KOPT-K1 (cell line): ENCODE measurements at regions not wholly inside any gene's neighbourhood (a gene's known extent, or its start where the extent isn't known, plus 50 kb on each side); places are given as distances from the start of the nearest gene placed in this dataset.
"Not testable (repeated sequence)": the region's sequence is repeated elsewhere in the genome, so short reads cannot be mapped to it uniquely, and the experiment has no call there.

ENCODE experiments used
- H3K27ac ChIP-seq: fragments of 200-600 bp; sonication (generic); 2 replicates; pipeline ENCODE4 v1.5.1; 2016; ENCODE audit warnings: antibody characterized with exemption, mild to moderate bottlenecking, low read depth, low read length; ENCODE audit not compliant: poor library complexity, severe bottlenecking
- H3K36me3 ChIP-seq: fragments of 200-600 bp; sonication (generic); 2 replicates; pipeline ENCODE4 v1.5.1; 2017; ENCODE audit warnings: antibody characterized with exemption, mild to moderate bottlenecking, low read length, moderate library complexity; ENCODE audit not compliant: insufficient read depth
- H3K9me3 ChIP-seq: fragments of 200-600 bp; sonication (generic); 2 replicates; pipeline ENCODE4 v1.5.1; 2017; ENCODE audit warnings: antibody characterized with exemption, low read length, mild to moderate bottlenecking; ENCODE audit not compliant: insufficient read depth, poor library complexity, severe bottlenecking

DNA sequence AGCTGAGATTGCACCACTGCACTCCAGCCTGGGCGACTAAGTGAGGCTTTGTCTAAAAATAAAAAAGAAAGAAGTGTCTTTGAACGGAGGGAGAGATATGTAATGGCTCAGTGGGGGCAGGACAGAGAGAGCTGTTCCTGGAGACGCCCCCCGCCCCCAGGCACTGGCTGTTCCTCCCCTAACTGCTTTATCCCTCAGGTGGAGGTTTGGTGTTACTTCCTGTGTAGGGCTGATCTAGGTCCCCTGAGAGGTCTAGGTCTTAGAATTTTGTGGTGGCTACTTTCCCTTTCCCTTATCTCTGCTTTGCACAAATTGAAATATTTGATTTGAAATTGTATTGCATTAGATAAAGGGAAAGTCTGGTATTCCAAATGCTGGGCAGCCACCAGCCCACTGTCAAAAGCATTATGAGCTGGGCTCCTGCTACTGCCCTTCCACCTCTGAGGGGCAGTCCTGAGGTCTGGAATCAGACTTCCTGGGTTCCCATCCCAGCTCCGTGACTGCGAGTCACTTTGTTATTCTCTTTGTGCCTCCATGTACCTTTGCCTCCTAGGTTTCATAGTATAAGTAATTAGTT lies 134.8 kb upstream of the KIF26B start:
- no peaks in the 10 kb centered on the region for H3K9me3 ChIP-seq
- H3K27ac ChIP-seq: no peak overlapping the region
- H3K36me3 ChIP-seq: no peaks in the 10 kb centered on the region

DNA sequence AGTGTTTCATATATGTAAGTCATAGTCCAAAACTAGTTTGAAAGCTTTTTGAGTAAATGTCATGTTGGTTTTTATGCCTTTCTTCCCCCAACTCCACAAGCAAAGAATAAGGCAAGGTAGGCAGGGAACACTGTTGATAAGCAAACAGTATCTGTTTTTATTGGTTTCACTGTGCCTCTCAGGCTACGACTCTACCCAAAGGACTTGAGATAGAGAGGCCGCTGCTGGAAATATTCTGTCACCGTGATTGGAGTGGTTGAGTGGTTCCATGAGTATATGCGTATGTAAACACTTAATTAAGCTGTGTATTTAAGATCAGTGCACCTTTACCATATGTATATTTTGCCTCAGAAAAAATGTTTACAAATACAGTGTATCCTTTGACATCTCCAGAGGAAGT lies 138.1 kb upstream of the KIF26B start:
- Histone ChIP-seq H3K36me3 (no peaks in the 10 kb centered on the region), H3K27ac (no peak overlapping the region), H3K9me3 (no peaks in the 10 kb centered on the region)

DNA sequence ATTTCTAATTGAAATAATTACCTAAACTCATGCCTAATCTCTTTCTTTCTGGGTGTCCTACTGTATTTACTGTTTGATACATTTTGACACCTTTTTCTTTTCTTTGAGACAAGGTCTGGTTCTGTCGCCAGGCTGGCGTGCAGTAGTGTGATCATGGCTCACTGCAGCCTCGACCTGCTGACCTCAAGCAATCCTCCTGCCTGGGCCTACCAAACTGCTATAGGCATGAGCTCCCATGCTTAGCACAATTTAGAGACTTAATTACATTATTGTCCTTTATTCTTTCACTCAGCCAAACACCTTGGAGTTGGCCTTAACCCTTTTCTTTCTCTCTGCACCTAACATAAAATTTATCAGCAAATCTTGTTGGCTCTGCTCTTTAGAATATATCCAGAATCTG lies 139.8 kb upstream of the KIF26B start:
- no peaks in the 10 kb centered on the region for H3K9me3 ChIP-seq
- H3K27ac ChIP-seq: no peak overlapping the region
- no peaks in the 10 kb centered on the region for H3K36me3 ChIP-seq

- no peaks in the 10 kb centered on the region for H3K36me3 ChIP-seq
- no peaks in the 10 kb centered on the region for H3K9me3 ChIP-seq
- H3K27ac ChIP-seq: no peak overlapping the region
Measured at GRCh38 chr1:245014247-245015029, 140.3 kb upstream of the KIF26B start.

- Histone ChIP-seq H3K9me3 (no peaks in the 10 kb centered on the region), H3K27ac (no peak overlapping the region), H3K36me3 (no peaks in the 10 kb centered on the region)
Measured at GRCh38 chr1:245010018-245010614, 144.7 kb upstream of the KIF26B start.

GRCh38 chr1:245008761-245009160 lies 144.4 kb upstream of the HNRNPU start:
- H3K9me3 ChIP-seq: no peaks in the 10 kb centered on the region
- no peaks in the 10 kb centered on the region for H3K36me3 ChIP-seq
- H3K27ac ChIP-seq: no peak overlapping the region

- Histone ChIP-seq H3K27ac (no peak overlapping the region), H3K36me3 (no peaks in the 10 kb centered on the region), H3K9me3 (no peaks in the 10 kb centered on the region)
Measured at GRCh38 chr1:245007852-245008251, 143.5 kb upstream of the HNRNPU start.

DNA sequence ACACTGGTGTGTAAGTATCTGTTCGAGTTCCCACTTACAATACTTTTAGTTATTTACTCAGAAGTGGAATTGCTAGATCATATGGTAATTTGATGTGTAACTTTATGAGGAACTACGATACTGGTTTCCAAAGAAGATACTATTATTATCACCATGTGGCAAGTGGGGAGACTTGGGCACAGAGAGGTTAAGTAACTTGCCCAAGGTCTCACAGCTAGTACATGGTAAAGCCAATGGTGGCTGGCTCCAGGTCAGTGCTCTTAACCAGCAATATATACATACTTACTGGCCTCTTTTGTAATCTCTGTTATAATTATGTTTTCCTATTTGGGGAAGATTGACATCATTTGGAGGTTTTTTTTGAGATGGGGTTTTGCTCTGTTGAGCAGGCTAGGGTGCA lies 138.9 kb upstream of the HNRNPU start:
- no peaks in the 10 kb centered on the region for H3K36me3 ChIP-seq

DNA sequence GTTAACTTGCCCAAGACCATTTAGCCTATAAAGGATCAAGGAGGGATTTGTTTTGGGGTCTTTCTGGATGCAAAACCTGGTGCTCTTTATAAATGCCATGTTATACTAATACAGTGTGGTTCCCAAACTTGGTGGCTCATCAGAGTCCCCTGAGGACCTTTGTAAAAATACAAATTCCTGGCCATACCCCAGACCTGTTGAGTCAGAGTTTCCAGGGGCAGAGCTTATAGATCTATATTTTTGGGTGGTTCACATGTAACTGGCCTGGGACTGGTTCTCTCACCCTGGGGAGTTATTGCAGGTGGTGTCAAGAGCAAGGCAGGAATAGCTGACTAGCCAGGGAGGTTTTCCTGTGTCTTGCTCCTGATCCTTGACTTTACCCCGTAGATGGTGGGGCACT lies 136.9 kb upstream of the HNRNPU start:
- no peak overlapping the region for H3K27ac ChIP-seq
- no peaks in the 10 kb centered on the region for H3K9me3 ChIP-seq
- H3K36me3 ChIP-seq: no peaks in the 10 kb centered on the region

More for the DNA sequence above, 138.9 kb upstream of the HNRNPU start:
- no peak overlapping the region for H3K27ac ChIP-seq
- H3K9me3 ChIP-seq: no peaks in the 10 kb centered on the region

DNA sequence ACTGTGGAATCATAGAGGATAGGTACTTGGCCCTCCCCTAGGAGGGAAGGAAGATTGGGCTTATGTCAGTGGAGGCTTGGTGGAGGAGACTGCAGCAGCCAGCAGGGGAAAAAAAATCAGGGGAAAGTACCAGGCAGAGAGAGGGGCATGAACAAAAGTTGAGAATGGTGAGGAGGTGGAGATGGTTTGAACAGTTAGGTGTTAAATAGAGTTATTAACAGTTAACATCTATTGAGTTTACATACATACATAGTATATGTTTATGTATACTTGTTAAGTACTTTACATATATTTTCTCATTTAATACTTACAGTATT lies 136.5 kb upstream of the HNRNPU start:
- no peaks in the 10 kb centered on the region for H3K9me3 ChIP-seq
- H3K27ac ChIP-seq: no peak overlapping the region

DNA sequence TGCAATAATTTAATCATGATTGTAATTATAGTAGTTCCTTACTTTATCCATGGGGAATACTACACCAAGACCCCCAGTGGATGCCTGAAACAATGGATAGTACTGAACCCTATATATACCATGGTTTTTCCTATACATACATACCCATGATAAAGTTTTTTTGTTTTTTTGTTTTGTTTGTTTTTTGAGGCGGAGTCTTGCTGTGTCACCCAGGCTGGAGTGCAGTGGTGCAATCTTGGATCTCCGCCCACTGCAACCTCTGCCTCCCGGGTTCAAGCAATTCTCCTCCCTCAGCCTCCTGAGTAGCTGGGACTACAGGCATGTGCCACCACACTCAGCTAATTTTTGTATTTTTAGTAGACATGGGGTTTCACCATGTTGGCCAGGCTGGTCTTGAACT lies 135.3 kb upstream of the HNRNPU start:
- H3K36me3 ChIP-seq, H3K9me3 ChIP-seq, H3K27ac ChIP-seq: not testable (repeated sequence)

More for the DNA sequence above, 136.5 kb upstream of the HNRNPU start:
- H3K36me3 ChIP-seq: no peaks in the 10 kb centered on the region

GRCh38 chr1:244998717-244999346 lies 134.5 kb upstream of the HNRNPU start:
- H3K27ac ChIP-seq: no peak overlapping the region
- no peaks in the 10 kb centered on the region for H3K36me3 ChIP-seq

DNA sequence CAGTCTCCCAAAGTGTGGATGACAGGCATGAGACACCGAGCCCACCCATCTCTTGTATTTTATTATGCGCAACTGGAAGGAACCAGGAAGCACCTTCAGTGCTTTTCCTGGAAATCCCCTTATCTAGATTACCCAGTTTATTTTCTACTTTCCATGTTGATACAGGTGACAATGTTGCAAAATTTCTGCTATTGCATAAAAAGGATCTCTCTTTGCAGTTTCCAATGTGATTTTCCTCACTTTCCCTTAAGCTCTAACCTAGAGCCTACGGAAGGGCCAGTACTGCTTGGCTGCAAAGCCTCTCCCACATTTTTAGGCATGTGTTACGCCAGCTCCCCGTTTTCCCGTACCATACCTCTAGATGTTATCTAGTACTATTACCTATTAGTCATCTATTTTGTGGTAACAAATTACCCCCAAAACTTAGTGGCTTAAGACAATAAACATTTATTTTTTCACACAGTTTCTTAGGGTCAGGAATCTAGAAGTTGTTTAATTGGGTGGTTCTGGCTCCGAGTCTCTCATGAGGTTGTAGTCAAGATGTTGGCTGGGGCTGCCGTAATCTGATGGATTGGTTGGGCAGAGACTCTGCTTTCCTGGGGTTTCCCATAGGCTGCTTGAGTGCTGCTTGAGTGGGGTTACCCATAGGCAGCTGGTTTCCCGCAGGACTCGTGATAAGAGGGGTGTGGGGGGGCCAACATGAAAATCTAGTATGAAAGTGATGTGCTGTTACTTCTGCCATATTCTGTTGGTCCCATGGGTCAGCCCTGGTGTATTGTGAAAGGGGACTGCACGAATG lies 131.5 kb upstream of the HNRNPU start:
- no peak overlapping the region for H3K27ac ChIP-seq
- H3K9me3 ChIP-seq: no peaks in the 10 kb centered on the region
- H3K36me3 ChIP-seq: no peaks in the 10 kb centered on the region

More at GRCh38 chr1:244998717-244999346, 134.5 kb upstream of the HNRNPU start:
- H3K9me3 ChIP-seq: no peaks in the 10 kb centered on the region

GRCh38 chr1:244992833-244993232 lies 128.5 kb upstream of the HNRNPU start:
- H3K27ac ChIP-seq: no peak overlapping the region
- H3K36me3 ChIP-seq: no peaks in the 10 kb centered on the region
- H3K9me3 ChIP-seq: no peaks in the 10 kb centered on the region

- no peaks in the 10 kb centered on the region for H3K36me3 ChIP-seq
- H3K27ac ChIP-seq: no peak overlapping the region
- H3K9me3 ChIP-seq: no peaks in the 10 kb centered on the region
Measured at GRCh38 chr1:244989813-244990212, 125.5 kb upstream of the HNRNPU start.
